Stomach (tissue), 4 donors: ENCODE measurements at regions not wholly inside any gene's neighbourhood (a gene's known extent, or its start where the extent isn't known, plus 50 kb on each side); places are given as distances from the start of the nearest gene placed in this dataset.

Source experiments
- POLR2AphosphoS5 ChIP-seq, 3 donors: sonication (generic); formaldehyde crosslinking; IDR thresholded peaks; one replicate each; pipeline ENCODE4 v1.6.1; 2016; ENCODE audit warnings: antibody characterized with exemption in 3 of 3
- TF ChIP-seq, protein P1 (sequence below), 7 experiments: fragments of 450-650 bp in 4 of 7; fragments of 200-600 bp in 3 of 7; sonication (generic) in 3 of 7; IDR thresholded peaks; one replicate each; pipeline ENCODE4 v1.5.1; 2016 to 2019; ENCODE audit warnings: antibody characterized with exemption in 7 of 7, control low read depth in 2 of 7, mild to moderate bottlenecking in 1 of 7

- TF ChIP-seq, protein P1, sequence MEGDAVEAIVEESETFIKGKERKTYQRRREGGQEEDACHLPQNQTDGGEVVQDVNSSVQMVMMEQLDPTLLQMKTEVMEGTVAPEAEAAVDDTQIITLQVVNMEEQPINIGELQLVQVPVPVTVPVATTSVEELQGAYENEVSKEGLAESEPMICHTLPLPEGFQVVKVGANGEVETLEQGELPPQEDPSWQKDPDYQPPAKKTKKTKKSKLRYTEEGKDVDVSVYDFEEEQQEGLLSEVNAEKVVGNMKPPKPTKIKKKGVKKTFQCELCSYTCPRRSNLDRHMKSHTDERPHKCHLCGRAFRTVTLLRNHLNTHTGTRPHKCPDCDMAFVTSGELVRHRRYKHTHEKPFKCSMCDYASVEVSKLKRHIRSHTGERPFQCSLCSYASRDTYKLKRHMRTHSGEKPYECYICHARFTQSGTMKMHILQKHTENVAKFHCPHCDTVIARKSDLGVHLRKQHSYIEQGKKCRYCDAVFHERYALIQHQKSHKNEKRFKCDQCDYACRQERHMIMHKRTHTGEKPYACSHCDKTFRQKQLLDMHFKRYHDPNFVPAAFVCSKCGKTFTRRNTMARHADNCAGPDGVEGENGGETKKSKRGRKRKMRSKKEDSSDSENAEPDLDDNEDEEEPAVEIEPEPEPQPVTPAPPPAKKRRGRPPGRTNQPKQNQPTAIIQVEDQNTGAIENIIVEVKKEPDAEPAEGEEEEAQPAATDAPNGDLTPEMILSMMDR (IDR thresholded peaks at IDR 0.05) = no peak
- no peak for TF ChIP-seq POLR2AphosphoS5 (IDR thresholded peaks at IDR 0.05)
These were observed 88.1 kb downstream of the KIF4B start for GRCh38 chr5:155101697-155102096.
